Spleen (tissue), 7 donors: ENCODE measurements at regions not wholly inside any gene's neighbourhood (a gene's known extent, or its start where the extent isn't known, plus 50 kb on each side); places are given as distances from the start of the nearest gene placed in this dataset.

Experiments
- POLR2A ChIP-seq, 3 donors: fragments of 450-650 bp; IDR thresholded peaks; one replicate each; pipeline ENCODE4 v1.5.1; 2017; ENCODE audit warnings: antibody characterized with exemption in 3 of 3, mild to moderate bottlenecking in 1 of 3
- TF ChIP-seq, protein P1 (sequence below), 11 experiments: fragments of 200-600 bp in 7 of 11; fragments of 450-650 bp in 4 of 11; sonication (generic) in 4 of 11; IDR thresholded peaks in 8 of 11; conservative IDR thresholded peaks in 3 of 11; 1 replicate in 7 of 11; 2 replicates in 4 of 11; pipeline versions ENCODE4 v1.4.0 to v1.8.0; 2016 to 2021; ENCODE audit warnings: antibody characterized with exemption in 11 of 11, inconsistent platforms in 4 of 11, mild to moderate bottlenecking in 1 of 11
- donor health status: DM: no; HTN: no; CAD: no; lungs with moderate emphysema.
- donor health status: DM: no; HTN: no; CAD: no.
- donor health status: DM: no; HTN: no; CAD: no.

DNA sequence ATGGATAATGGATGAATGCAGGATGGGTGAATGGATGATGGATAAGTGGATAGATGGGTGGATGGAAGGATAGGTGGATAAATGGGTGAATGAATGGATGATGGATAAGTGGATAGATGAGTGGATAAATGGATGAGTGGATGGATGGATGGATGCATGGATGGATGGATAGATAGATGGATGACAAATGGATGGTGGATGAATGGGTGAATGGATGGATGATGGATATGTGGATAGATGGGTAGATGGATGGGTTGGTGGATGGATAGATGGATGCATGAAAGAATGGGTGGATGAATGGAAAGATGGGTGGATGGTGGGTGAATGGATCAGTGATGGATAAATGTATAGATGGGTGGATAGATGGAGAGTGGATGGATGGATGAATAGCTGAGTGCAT lies 564.8 kb downstream of the MIAT start:
- no peak for TF ChIP-seq POLR2A (IDR thresholded peaks at IDR 0.05)
- TF ChIP-seq, protein P1, sequence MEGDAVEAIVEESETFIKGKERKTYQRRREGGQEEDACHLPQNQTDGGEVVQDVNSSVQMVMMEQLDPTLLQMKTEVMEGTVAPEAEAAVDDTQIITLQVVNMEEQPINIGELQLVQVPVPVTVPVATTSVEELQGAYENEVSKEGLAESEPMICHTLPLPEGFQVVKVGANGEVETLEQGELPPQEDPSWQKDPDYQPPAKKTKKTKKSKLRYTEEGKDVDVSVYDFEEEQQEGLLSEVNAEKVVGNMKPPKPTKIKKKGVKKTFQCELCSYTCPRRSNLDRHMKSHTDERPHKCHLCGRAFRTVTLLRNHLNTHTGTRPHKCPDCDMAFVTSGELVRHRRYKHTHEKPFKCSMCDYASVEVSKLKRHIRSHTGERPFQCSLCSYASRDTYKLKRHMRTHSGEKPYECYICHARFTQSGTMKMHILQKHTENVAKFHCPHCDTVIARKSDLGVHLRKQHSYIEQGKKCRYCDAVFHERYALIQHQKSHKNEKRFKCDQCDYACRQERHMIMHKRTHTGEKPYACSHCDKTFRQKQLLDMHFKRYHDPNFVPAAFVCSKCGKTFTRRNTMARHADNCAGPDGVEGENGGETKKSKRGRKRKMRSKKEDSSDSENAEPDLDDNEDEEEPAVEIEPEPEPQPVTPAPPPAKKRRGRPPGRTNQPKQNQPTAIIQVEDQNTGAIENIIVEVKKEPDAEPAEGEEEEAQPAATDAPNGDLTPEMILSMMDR (IDR thresholded peaks at IDR 0.05 in 8 of 11, conservative IDR thresholded peaks at IDR 0.05 in 3 of 11): no peak
